SU-DHL-6 (cell line): ENCODE measurements at regions not wholly inside any gene's neighbourhood (a gene's known extent, or its start where the extent isn't known, plus 50 kb on each side); places are given as distances from the start of the nearest gene placed in this dataset.

ENCODE experiments used
- EZH2phosphoT487 ChIP-seq: fragments of 200-600 bp; sonication (generic), shearing (Covaris generic); conservative IDR thresholded peaks from 2 replicates; pipeline ENCODE4 v1.6.1; 2018; ENCODE audit warnings: mild to moderate bottlenecking, antibody characterized with exemption, low read length, moderate library complexity, mixed read lengths
- TF ChIP-seq, protein P1 (sequence below): fragments of 200-600 bp; sonication (generic); IDR thresholded peaks from one replicate; pipeline ENCODE4 v1.5.1; 2017; ENCODE audit warnings: antibody characterized with exemption, mild to moderate bottlenecking, low read length, moderate library complexity; ENCODE audit not compliant: insufficient read depth, poor library complexity, severe bottlenecking

DNA sequence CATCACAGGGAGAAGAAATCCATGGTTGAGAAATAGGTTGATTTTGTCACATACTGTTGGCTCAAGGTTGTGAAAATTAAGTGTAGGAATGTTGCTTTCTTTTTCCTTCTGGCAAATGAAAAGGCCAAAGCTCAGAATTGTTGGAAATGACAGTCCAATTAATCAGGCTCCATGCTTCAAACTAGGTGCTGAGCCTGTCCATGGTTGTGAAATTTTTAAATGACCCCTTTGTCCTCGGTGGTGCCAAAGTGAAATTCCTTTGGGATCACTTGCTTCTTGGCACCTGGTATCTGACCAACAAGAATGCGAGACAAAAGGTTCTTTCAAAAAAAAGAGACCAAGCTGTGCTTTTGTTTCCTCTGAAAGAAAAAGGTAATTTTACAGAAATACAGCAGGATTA lies 451.9 kb downstream of the ETS1 start:
- TF ChIP-seq, protein P1, sequence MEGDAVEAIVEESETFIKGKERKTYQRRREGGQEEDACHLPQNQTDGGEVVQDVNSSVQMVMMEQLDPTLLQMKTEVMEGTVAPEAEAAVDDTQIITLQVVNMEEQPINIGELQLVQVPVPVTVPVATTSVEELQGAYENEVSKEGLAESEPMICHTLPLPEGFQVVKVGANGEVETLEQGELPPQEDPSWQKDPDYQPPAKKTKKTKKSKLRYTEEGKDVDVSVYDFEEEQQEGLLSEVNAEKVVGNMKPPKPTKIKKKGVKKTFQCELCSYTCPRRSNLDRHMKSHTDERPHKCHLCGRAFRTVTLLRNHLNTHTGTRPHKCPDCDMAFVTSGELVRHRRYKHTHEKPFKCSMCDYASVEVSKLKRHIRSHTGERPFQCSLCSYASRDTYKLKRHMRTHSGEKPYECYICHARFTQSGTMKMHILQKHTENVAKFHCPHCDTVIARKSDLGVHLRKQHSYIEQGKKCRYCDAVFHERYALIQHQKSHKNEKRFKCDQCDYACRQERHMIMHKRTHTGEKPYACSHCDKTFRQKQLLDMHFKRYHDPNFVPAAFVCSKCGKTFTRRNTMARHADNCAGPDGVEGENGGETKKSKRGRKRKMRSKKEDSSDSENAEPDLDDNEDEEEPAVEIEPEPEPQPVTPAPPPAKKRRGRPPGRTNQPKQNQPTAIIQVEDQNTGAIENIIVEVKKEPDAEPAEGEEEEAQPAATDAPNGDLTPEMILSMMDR = no peak
- TF ChIP-seq EZH2phosphoT487 = no peak
